GM12892 (cell line): ENCODE measurements at regions not wholly inside any gene's neighbourhood (a gene's known extent, or its start where the extent isn't known, plus 50 kb on each side); places are given as distances from the start of the nearest gene placed in this dataset.

Experiments used
- POLR2A ChIP-seq: IDR thresholded peaks from 2 replicates; pipeline ENCODE4 v1.6.1; 2011; ENCODE audit warnings: low read depth, low read length, control low read depth
- POLR2AphosphoS5 ChIP-seq: IDR thresholded peaks from 2 replicates; pipeline ENCODE4 v1.6.1; 2011; ENCODE audit warnings: low read depth, low read length, control low read depth

GRCh38 chr6:155872961-155873360 lies 417.3 kb upstream of the NOX3 start:
- TF ChIP-seq POLR2AphosphoS5 (no peak), POLR2A (no peak)
